Upper lobe of right lung (tissue), 1 donor: ENCODE measurements at regions not wholly inside any gene's neighbourhood (a gene's known extent, or its start where the extent isn't known, plus 50 kb on each side); places are given as distances from the start of the nearest gene placed in this dataset.

Experiments
- ATAC-seq: fragments of 200-7000 bp; cut with Tn5 transposase; one replicate; pipeline ENCODE4 v1.9.1; 2020; ENCODE audit warnings: mild to moderate bottlenecking, moderate library complexity
- DNase-seq: peaks from one replicate; pipeline ENCODE4 v3.0.0-alpha.2; 2020
- H3K27ac ChIP-seq: fragments of 200-600 bp; one replicate; pipeline ENCODE4 v1.8.0; 2022
- H3K27me3 ChIP-seq: fragments of 200-600 bp; one replicate; pipeline ENCODE4 v1.8.0; 2022; ENCODE audit warnings: mild to moderate bottlenecking
- H3K36me3 ChIP-seq: fragments of 200-600 bp; one replicate; pipeline ENCODE4 v1.8.0; 2022
- H3K4me1 ChIP-seq: fragments of 200-600 bp; one replicate; pipeline ENCODE4 v1.8.0; 2022
- H3K4me3 ChIP-seq: fragments of 200-600 bp; one replicate; pipeline ENCODE4 v1.8.0; 2022; ENCODE audit warnings: mild to moderate bottlenecking
- H3K9me3 ChIP-seq: fragments of 200-600 bp; one replicate; pipeline ENCODE4 v1.8.0; 2022
- intact Hi-C: fragments of 100-400 bp; cut with DNase I; formaldehyde crosslinking; loops from one replicate; pipeline ENCODE4 v1.11.0; 2022
- TF ChIP-seq, protein P1 (sequence below): fragments of 200-600 bp; IDR thresholded peaks from one replicate; pipeline ENCODE4 v1.8.0; 2022; ENCODE audit warnings: antibody characterized with exemption
- donor health status: DM: no; HTN: yes; CAD: no; lungs with severe emphysema.

DNA sequence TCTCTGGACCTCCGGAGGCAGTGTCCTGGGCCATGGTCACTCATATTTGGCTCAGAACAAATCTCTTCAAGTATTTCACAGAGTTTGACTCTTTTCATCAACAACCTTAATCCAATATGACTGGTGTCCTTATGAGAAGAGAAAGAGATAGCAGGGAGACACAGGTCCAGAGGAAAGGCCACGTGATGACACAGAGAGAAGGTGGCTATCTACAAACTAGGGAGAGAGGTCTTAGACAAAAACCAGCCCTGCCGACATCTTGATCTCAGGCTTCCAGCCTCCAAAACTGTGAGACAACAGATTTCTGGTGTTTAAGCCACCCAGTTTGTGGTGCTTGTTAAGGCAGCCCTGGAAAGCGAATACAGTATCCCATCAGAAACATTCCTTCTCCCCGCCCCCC is 237.1 kb upstream of the PROK2 start:
- ATAC-seq (no peak), DNase-seq (no peak)
- Histone ChIP-seq H3K4me3 (no peak overlapping the region), H3K9me3 (no peaks in the 10 kb centered on the region), H3K4me1 (no peaks in the 10 kb centered on the region), H3K27ac (no peak overlapping the region), H3K27me3 (no peaks in the 10 kb centered on the region), H3K36me3 (no peaks in the 10 kb centered on the region)
- TF ChIP-seq, protein P1, sequence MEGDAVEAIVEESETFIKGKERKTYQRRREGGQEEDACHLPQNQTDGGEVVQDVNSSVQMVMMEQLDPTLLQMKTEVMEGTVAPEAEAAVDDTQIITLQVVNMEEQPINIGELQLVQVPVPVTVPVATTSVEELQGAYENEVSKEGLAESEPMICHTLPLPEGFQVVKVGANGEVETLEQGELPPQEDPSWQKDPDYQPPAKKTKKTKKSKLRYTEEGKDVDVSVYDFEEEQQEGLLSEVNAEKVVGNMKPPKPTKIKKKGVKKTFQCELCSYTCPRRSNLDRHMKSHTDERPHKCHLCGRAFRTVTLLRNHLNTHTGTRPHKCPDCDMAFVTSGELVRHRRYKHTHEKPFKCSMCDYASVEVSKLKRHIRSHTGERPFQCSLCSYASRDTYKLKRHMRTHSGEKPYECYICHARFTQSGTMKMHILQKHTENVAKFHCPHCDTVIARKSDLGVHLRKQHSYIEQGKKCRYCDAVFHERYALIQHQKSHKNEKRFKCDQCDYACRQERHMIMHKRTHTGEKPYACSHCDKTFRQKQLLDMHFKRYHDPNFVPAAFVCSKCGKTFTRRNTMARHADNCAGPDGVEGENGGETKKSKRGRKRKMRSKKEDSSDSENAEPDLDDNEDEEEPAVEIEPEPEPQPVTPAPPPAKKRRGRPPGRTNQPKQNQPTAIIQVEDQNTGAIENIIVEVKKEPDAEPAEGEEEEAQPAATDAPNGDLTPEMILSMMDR, result no peak
- intact Hi-C loops, result no loop called here

DNA sequence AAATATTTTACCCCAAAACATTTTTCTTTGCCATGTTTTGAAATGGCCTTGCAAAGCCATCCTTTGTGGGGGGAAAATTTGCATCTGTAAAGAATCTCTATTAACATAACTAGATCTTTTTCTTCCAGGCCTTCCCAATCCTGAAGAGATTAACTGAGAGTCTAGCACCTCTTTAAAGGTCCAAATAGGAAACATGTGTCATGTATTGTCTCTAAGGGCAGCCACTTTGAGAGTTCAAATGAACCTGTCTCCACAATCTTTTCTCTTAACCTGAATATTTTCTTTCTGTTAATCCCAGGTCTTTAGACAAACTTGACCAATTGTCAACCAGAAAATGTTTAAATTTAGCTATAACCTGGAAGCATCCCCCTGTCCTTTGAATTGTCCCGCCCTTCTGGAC is 236.6 kb upstream of the PROK2 start:
- Histone ChIP-seq H3K9me3 (no peaks in the 10 kb centered on the region), H3K36me3 (no peaks in the 10 kb centered on the region), H3K4me1 (no peaks in the 10 kb centered on the region), H3K4me3 (no peak overlapping the region), H3K27me3 (no peaks in the 10 kb centered on the region), H3K27ac (no peak overlapping the region)
- intact Hi-C loops, result no loop called here
- TF ChIP-seq, protein P1, result no peak
- DNase-seq (no peak), ATAC-seq (no peak)

DNA sequence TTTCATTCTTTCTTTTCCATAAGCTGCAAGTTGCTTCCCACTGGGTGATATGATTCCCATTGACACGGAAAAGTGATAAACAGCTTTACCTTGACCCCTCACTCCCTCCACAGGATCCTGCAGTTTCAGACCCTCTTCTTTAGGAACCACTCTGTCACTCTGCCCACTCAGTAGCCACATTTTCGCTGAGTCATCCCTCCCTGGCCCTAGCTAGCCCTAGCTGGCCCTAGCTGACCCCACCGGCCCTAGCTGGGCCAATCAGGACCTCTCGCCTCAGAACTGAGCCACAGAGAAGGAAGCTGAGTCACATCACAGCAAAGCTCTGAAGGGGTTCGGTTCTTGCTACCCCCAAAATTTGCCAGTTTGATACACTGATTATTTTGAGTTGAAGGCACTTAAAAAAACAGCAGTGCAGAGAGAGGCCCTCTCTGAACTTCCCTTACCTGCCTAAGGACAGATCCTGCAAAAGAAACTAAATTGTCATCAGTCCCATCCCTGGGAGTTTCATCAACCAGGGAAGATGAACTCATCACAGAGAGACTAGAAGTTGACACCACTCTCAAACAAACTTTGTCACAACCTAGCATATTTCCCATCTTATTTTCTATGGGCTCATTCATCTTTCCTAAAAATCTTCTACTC is 233.5 kb upstream of the PROK2 start:
- no peaks in the 10 kb centered on the region for H3K9me3 ChIP-seq
- no peaks in the 10 kb centered on the region for H3K27me3 ChIP-seq
- H3K27ac ChIP-seq, result no peak overlapping the region
- H3K36me3 ChIP-seq, result no peaks in the 10 kb centered on the region
- H3K4me3 ChIP-seq, result no peak overlapping the region
- H3K4me1 ChIP-seq, result no peaks in the 10 kb centered on the region
- intact Hi-C loops, result no loop called here
- ATAC-seq (no peak), DNase-seq (no peak)
- TF ChIP-seq, protein P1, result no peak

DNA sequence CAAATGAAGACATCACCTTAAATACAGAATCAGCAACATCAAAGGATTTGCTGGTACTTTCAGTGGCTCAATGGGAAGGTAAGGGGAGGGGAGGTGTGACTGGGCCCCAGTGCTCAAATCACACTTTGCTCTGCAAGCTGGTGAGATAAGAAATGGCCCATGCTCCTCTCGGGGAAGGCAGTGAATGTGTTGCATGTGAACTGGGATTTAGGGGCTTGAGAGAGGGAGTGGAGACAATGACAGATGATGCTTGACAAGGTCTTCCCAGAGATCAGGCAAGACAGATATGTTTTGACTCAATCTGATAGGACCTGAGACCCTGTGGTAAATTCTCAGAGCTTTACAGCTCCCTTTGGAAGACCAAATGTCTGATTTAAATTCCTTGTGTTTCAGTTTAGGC is 233.0 kb upstream of the PROK2 start:
- no peak overlapping the region for H3K4me3 ChIP-seq
- no peak for DNase-seq
- no peaks in the 10 kb centered on the region for H3K27me3 ChIP-seq
- H3K36me3 ChIP-seq, result no peaks in the 10 kb centered on the region
- no peaks in the 10 kb centered on the region for H3K9me3 ChIP-seq
- no peak overlapping the region for H3K27ac ChIP-seq
- intact Hi-C loops, result no loop called here
- H3K4me1 ChIP-seq, result no peaks in the 10 kb centered on the region
- TF ChIP-seq, protein P1, result no peak
- no peak for ATAC-seq

DNA sequence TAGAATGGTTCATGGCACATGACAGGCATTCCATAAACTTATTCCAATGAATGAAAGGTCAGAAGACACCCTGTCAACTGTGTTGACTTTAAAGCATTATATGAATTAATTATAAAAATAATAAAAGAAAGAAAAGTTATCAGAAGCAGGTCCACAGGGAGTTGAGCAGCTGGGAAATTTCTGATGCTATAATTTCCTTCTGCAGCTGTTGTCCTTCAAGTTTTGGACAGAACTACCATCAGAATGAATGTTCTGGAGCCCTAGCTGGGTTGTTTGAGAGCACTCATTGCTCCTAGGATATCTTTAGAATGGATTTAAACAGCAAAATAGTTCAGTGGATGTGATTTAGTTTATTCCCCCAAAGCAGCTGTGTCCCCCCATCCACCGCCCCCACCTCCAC is 232.4 kb upstream of the PROK2 start:
- ATAC-seq (no peak), DNase-seq (no peak)
- Histone ChIP-seq H3K27me3 (no peaks in the 10 kb centered on the region), H3K9me3 (no peaks in the 10 kb centered on the region), H3K27ac (no peak overlapping the region), H3K4me3 (no peak overlapping the region), H3K4me1 (no peaks in the 10 kb centered on the region), H3K36me3 (no peaks in the 10 kb centered on the region)
- TF ChIP-seq, protein P1, result no peak
- intact Hi-C loops, result no loop called here

DNA sequence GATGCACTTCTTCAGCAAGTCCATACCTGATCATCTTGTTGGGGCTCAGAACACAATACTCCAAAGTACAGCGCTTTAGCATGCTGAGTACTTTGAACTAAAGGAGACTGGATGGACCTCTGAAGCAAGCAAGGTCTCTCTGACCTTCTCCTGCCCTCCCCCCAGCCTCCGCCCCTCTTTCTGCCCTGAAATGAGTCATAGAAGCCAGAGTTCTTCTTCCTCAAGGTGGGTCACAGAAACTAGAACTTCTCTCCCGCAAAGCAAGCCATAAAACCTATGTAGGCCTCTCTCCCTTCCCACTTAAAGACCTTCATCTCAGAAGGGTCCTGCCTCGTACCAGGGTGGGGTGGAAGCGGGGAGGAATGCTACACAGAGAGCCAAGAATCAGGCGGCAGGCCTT is 230.5 kb upstream of the PROK2 start:
- no peaks in the 10 kb centered on the region for H3K9me3 ChIP-seq
- TF ChIP-seq, protein P1, result no peak
- no peak for DNase-seq
- no peaks in the 10 kb centered on the region for H3K4me1 ChIP-seq
- no peaks in the 10 kb centered on the region for H3K27me3 ChIP-seq
- no peaks in the 10 kb centered on the region for H3K36me3 ChIP-seq
- H3K4me3 ChIP-seq, result no peak overlapping the region
- intact Hi-C loops, result no loop called here
- H3K27ac ChIP-seq, result no peak overlapping the region
- ATAC-seq, result no peak
